ENCODE measurements at regions not wholly inside any gene's neighbourhood (a gene's known extent, or its start where the extent isn't known, plus 50 kb on each side); places are given as distances from the start of the nearest gene placed in this dataset.

GRCh38 chr12:97923546-97923945 lies 460.9 kb downstream of the RMST start:
- TF ChIP-seq ZNF274 (IDR thresholded peaks at IDR 0.05; ENCODE audit: low read depth, low read length), result no peak
- no peak for TF ChIP-seq YY1 (IDR thresholded peaks at IDR 0.05; ENCODE audit: insufficient read depth, insufficient read length)

All from NT2/D1 (cell line).